GM21367 (cell line): ENCODE measurements at regions not wholly inside any gene's neighbourhood (a gene's known extent, or its start where the extent isn't known, plus 50 kb on each side); places are given as distances from the start of the nearest gene placed in this dataset.
"Not testable (repeated sequence)": the region's sequence is repeated elsewhere in the genome, so short reads cannot be mapped to it uniquely, and the experiment has no call there.

Source experiments
- ATAC-seq: cut with Tn5 transposase; IDR thresholded peaks from one replicate; pipeline ENCODE4 v1.9.1; 2021; ENCODE audit not compliant: unreplicated experiment

DNA sequence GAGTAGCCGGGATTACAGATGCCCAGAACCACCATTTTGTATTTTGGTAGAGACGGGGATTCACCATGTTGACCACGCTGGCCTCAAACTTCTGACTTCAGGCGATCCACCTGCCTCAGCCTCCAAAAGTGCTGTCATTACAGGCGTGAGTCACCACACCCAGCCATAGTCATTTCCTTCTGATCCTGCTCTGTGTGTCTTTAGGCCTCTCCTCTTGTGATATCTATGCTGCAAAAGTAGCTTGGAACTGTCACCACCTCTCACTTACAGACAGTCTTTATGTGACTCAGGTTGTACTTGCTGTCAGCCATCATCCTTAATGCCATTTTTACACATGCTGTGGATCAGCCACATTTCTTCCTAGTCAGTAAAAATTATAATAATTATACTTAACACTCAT is 286.3 kb downstream of the CDY2B start:
- not testable (repeated sequence) for ATAC-seq

DNA sequence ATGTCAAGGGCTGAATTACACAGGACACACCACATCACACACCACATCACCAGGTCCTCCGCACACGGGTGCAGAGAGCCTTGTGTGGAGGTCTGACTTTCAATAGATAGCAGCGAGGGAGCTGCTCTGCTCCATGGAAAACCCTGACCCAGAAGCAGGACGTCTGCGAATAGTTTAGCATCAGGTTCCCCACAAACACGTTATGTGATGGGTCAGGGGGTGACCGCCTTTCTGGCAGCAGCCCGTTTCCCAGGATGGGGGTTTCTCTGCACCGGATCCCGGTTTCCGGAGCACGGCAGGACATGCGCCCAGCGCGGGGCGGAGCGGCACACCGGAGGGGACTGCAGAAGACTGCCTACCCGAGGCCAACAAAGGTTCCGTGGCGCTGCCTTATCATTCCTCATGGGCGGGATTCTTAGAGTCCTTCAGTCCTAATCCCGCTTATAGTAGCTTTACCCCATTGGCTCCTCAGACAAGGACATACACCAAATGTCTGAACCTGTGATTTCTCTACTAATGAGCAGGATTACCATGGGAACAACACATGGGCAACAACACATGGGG is 300.0 kb downstream of the CDY2B start:
- ATAC-seq = peak; percentile 54

DNA sequence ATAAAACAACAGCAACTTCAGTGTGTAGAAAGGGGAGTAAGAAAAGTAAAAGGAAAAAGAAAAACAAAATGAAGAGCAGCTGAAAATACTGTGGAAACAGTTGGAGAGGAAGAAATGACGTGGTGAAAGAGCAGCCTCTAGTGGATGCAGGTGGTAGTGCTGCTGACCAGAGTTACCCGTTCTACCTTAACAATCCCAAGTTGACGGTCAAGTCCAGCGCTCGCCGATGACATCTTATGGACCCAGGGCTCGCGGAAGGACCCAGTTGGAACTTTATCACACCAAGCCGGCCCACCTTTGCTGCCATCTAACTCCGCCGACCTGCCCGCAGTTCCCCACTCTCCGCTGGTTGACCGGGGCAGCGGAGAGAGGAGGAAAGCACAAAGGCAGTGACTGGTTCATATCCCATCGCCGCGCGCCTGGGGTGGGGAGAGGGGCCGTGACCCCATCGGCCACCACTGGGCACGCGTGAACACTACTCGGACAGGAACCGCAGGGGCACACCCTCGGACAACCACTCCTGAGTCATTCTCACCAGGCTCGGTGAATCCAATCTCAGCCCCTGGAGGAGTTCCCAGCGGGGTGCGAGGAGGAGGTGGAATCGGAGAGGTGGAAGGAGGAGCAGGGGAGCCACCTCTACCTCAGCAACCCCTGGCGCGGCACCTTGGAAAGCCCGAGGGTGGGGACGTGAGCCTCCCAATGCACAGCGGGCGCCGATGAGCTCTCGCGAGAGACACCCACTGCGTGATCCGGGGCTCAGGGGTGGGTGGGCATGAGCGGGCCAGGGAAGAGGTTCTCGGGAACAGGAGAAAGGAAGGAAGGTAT is 300.7 kb downstream of the CDY2B start:
- ATAC-seq = peak; percentile 69

DNA sequence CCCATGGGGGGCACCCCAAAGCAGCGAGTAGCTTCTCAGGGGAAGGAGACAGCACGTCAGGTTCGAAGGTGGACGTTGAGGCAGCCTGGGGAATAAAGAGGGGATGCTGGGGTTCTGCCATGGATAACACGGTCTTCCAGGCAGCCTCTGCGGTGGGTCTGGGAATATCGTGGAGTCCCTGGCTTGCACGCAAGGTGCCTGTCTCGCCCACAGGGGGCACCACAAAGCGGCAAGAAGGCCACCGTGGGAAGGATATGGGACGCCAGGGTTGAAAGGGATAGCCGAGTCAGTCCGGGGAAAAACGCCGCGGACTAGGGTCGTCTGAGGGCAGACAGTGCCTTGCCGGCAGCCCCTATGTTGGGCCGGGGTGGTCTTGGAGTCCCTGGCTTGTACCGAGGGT is 316.9 kb downstream of the CDY2B start:
- not testable (repeated sequence) for ATAC-seq
